ENCODE measurements at regions not wholly inside any gene's neighbourhood (a gene's known extent, or its start where the extent isn't known, plus 50 kb on each side); places are given as distances from the start of the nearest gene placed in this dataset.
A peak's percentile ranks its signal among the peaks of the same experiment; 100 is the strongest.

GRCh38 chr4:45358573-45359506 lies 632.5 kb upstream of the GNPDA2 start:
- no peaks in the 10 kb centered on the region for H3K27me3 Mint-ChIP-seq (ENCODE audit: low read depth, unreplicated experiment)
- Histone ChIP-seq H2AFZ (ENCODE audit: low read depth, low read length) (no peak overlapping the region), H3K9ac (ENCODE audit: low read length) (no peak overlapping the region), H3K36me3 (ENCODE audit: insufficient read depth, low read length) (no peaks in the 10 kb centered on the region), H3K27me3 (ENCODE audit: insufficient read depth, low read length) (no peaks in the 10 kb centered on the region), H3K27ac (ENCODE audit: low read depth, low read length) (no peak overlapping the region), H3K4me1 (ENCODE audit: insufficient read depth, low read length) (no peaks in the 10 kb centered on the region), H3K4me2 (ENCODE audit: low read length) (no peak overlapping the region), H4K20me1 (ENCODE audit: insufficient read depth, low read length) (no peaks in the 10 kb centered on the region), H3K4me3 (ENCODE audit: insufficient read depth, low read depth, low read length) (no peak overlapping the region), H3K9me3 (ENCODE audit: insufficient read depth, low read depth, low read length) (peaks cover 2% of the 10 kb centered on the region), H3K79me2 (ENCODE audit: insufficient read depth, low read length) (no peaks in the 10 kb centered on the region)
- DNase-seq (ENCODE audit: low read depth), result no peak
- H3K27ac Mint-ChIP-seq (ENCODE audit: unreplicated experiment), result no peak overlapping the region
- TF ChIP-seq CTCF (IDR thresholded peaks at IDR 0.05; ENCODE audit: insufficient read depth, low read depth, low read length), result no peak
- TF ChIP-seq EZH2 (IDR thresholded peaks at IDR 0.05; ENCODE audit: insufficient read depth, low read length), result no peak
- no peak overlapping the region for H3K4me3 Mint-ChIP-seq (ENCODE audit: unreplicated experiment)
- peaks cover 9% of the 10 kb centered on the region for H3K9me3 Mint-ChIP-seq (ENCODE audit: unreplicated experiment)
- no peaks in the 10 kb centered on the region for H3K36me3 Mint-ChIP-seq (ENCODE audit: low read depth, unreplicated experiment)
- FAIRE-seq, result no peak
- H3K4me1 Mint-ChIP-seq (ENCODE audit: low read depth, unreplicated experiment), result no peaks in the 10 kb centered on the region

GRCh38 chr4:45353161-45353560 lies 626.8 kb upstream of the GNPDA2 start:
- Histone ChIP-seq H3K9ac (ENCODE audit: low read length) (no peak overlapping the region), H3K79me2 (ENCODE audit: insufficient read depth, low read length) (no peaks in the 10 kb centered on the region), H3K36me3 (ENCODE audit: insufficient read depth, low read length) (no peaks in the 10 kb centered on the region), H4K20me1 (ENCODE audit: insufficient read depth, low read length) (no peaks in the 10 kb centered on the region), H3K9me3 (ENCODE audit: insufficient read depth, low read depth, low read length) (no peaks in the 10 kb centered on the region), H3K4me1 (ENCODE audit: insufficient read depth, low read length) (no peaks in the 10 kb centered on the region), H3K27ac (ENCODE audit: low read depth, low read length) (no peak overlapping the region), H3K4me3 (ENCODE audit: insufficient read depth, low read depth, low read length) (no peak overlapping the region), H3K4me2 (ENCODE audit: low read length) (no peak overlapping the region), H3K27me3 (ENCODE audit: insufficient read depth, low read length) (no peaks in the 10 kb centered on the region), H2AFZ (ENCODE audit: low read depth, low read length) (no peak overlapping the region)
- no peaks in the 10 kb centered on the region for H3K27me3 Mint-ChIP-seq (ENCODE audit: low read depth, unreplicated experiment)
- no peak overlapping the region for H3K27ac Mint-ChIP-seq (ENCODE audit: unreplicated experiment)
- FAIRE-seq, result no peak
- H3K4me3 Mint-ChIP-seq (ENCODE audit: unreplicated experiment), result no peak overlapping the region
- H3K4me1 Mint-ChIP-seq (ENCODE audit: low read depth, unreplicated experiment), result no peaks in the 10 kb centered on the region
- TF ChIP-seq CTCF (IDR thresholded peaks at IDR 0.05; ENCODE audit: insufficient read depth, low read depth, low read length), result no peak
- H3K36me3 Mint-ChIP-seq (ENCODE audit: low read depth, unreplicated experiment), result no peaks in the 10 kb centered on the region
- no peaks in the 10 kb centered on the region for H3K9me3 Mint-ChIP-seq (ENCODE audit: unreplicated experiment)
- no peak for DNase-seq (ENCODE audit: low read depth)

GRCh38 chr4:45350438-45350837 lies 624.1 kb upstream of the GNPDA2 start:
- no peak overlapping the region for H3K27ac ChIP-seq (ENCODE audit: low read depth, low read length)

More at GRCh38 chr4:45350438-45350837, 624.1 kb upstream of the GNPDA2 start:
- Histone ChIP-seq H3K9ac (ENCODE audit: low read length) (peak overlapping the region; percentile 52), H3K36me3 (ENCODE audit: insufficient read depth, low read length) (no peaks in the 10 kb centered on the region), H3K9me3 (ENCODE audit: insufficient read depth, low read depth, low read length) (no peaks in the 10 kb centered on the region), H3K79me2 (ENCODE audit: insufficient read depth, low read length) (no peaks in the 10 kb centered on the region), H2AFZ (ENCODE audit: low read depth, low read length) (peak overlapping the region; percentile 67), H3K4me1 (ENCODE audit: insufficient read depth, low read length) (no peaks in the 10 kb centered on the region), H3K27me3 (ENCODE audit: insufficient read depth, low read length) (no peaks in the 10 kb centered on the region), H3K4me2 (ENCODE audit: low read length) (peak overlapping the region; percentile 80), H3K4me3 (ENCODE audit: insufficient read depth, low read depth, low read length) (peak overlapping the region; percentile 20), H4K20me1 (ENCODE audit: insufficient read depth, low read length) (no peaks in the 10 kb centered on the region)
- no peaks in the 10 kb centered on the region for H3K9me3 Mint-ChIP-seq (ENCODE audit: unreplicated experiment)
- TF ChIP-seq CTCF (IDR thresholded peaks at IDR 0.05; ENCODE audit: insufficient read depth, low read depth, low read length), result no peak
- no peak for TF ChIP-seq EZH2 (IDR thresholded peaks at IDR 0.05; ENCODE audit: insufficient read depth, low read length)
- H3K27me3 Mint-ChIP-seq (ENCODE audit: low read depth, unreplicated experiment), result no peaks in the 10 kb centered on the region
- no peak overlapping the region for H3K27ac Mint-ChIP-seq (ENCODE audit: unreplicated experiment)
- DNase-seq (ENCODE audit: low read depth) (peak; percentile 0), FAIRE-seq (no peak)
- H3K36me3 Mint-ChIP-seq (ENCODE audit: low read depth, unreplicated experiment), result no peaks in the 10 kb centered on the region
- H3K4me1 Mint-ChIP-seq (ENCODE audit: low read depth, unreplicated experiment), result no peaks in the 10 kb centered on the region
- no peak overlapping the region for H3K4me3 Mint-ChIP-seq (ENCODE audit: unreplicated experiment)

Data from astrocyte (in vitro differentiated cells and primary cell).